ENCODE measurements at regions not wholly inside any gene's neighbourhood (a gene's known extent, or its start where the extent isn't known, plus 50 kb on each side); places are given as distances from the start of the nearest gene placed in this dataset.

DNA sequence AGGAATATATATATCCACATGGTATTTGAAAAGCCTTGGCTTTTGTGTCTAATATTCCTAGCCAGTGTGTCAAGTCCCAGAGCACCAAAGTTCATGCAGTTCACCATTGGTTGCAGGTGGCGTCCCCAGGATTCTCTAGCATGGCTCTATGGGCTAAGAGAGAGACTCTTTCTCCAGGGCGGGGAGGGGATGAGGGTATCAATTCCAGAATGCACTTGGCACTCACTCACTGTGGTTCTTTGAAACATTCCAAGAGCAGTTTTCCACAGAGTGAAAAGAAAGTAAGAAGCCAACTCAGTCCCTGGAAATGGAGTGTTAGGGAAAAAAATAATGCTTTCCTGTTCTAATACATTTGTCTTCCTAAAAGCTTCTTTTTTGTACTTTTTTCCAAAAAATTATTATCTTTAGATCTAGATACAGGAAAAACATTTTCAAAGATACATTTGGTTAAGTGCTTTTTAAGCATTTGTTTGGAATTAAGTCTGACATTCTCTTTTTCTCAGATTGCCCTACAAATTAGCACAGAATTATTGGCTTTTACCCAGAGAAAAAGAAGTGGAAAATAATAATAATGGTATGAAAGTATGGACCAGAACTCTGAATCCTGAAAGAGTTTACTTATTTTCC is 239.9 kb downstream of the PAX3 start:
- no peak for DNase-seq

DNA sequence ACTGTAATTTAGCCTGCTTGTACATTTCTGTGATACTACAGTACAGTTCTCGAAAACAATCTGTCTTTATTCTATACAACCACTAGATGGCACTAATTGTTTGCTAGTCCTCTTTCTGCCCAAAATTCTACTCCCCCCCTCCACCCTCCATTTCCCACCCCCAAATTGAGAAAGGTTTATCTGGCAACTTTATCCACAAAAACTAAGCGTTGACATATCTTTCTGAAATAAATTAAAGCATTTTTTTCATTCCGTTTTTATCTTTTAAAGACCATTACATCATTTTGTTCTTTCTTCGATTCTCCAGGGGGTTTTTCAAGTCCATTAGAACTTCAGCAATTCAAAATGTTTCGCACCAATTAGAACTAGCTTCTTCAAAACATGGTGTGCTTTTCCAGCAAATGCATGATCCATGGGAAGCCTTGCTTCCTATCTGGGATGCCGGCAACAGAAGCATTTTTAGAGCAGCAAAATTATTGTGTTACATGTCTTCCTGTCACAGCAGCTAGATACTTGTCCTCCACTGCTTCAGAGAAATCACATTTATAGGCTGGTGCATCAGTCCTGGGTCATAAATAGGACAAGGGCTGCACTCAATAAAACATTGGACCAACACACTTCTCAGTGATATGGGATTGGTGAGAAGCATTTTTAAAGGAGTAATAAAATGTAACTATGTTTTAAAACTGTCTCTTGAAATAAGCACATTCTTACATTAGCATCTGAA is 241.3 kb downstream of the PAX3 start:
- DNase-seq = no peak

DNA sequence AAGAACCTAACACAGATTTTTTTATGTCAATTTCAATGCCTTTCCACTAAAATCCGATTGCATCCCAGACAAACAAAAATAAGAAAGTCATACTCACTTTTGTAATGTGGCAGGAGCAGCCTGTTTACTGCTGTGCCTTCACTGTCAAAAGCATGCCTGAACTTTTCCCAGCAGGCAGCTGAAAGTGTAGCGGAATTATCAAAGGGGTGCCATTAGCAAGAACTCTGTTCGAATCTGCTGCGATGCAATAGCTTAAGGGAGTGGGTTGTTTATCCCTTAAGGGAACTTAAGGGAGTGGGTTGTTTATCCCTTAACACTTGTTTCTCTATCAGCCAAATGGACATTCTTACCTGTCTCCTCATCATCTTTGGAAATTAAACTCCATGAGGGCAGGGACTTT is 243.5 kb downstream of the PAX3 start:
- DNase-seq = no peak

DNA sequence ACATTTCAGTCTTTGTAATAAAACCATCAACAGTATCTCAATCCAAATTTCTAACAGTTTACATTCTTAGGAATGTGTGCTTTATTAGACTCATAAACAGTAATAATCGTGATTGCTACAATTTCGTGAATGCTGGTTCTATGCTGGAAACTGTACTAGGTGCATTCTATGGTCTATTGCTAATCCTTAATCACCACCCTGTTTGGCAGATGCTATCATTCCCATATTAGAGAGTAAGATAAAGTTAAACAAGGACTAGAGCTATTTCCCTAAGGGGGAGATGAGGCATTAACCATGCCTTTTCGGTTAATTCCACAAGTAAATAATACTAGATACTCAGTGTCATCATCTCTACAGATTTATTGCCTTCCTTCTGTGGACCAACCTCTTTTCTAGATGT is 244.0 kb downstream of the PAX3 start:
- no peak for DNase-seq

DNA sequence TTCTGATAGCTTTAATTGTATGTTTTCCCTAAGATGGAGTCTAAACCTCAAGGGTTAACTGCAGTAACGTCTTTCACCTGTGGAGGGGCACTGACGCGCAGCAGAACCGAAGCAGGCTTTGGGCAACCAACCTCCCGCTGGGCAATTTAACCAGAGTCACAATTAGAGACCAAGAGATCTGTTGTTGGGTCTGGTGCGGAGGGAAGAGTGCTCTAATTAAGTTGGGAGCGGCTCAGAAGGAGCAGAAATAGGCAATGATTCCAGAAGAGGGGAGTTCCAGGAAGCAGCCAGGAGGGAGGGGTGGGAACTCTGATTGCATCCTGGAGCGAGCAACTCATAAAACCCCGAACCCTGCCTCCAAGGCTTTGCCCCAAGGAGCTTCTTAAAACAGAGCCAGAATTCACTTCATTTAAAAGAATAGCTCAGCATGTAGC is 245.8 kb downstream of the PAX3 start:
- DNase-seq = no peak

DNA sequence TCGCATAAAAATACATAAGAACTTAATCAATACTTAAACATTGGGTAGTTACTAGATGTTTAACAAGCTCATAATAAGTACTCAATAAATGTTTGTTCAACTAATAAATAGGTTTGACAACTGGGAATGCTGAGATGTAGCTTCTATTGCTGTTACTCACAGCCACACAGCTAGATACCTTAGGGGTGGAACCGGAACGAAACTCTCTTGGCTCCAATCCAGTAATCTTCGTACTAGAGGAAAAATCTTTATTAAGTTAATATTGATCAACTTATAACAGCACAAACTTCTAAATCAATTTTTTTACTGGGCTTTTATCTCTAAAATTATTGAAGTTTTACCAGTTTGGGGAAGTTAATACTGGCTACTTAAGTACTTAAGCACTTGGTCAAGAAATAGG is 247.8 kb downstream of the PAX3 start:
- no peak for DNase-seq

DNA sequence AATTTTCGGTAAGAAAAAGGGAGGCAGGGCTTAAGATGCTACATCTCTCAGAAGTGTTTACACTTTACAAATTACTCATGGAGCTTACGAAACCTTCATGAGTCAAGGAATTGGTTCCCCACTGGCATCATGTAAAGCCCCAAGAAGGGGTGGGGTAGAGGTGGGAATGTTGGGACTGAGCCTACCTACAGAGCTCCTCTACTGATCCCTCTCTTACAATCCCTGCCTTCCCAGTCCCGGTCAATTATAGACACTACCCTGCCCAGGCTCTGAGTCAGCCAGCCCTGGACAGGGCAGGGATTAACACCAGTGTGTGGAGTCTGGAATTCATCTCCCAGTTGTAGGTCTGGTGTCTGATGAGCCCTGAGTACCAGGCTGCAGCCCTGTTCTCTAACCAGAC is 248.9 kb downstream of the PAX3 start:
- DNase-seq = no peak

DNA sequence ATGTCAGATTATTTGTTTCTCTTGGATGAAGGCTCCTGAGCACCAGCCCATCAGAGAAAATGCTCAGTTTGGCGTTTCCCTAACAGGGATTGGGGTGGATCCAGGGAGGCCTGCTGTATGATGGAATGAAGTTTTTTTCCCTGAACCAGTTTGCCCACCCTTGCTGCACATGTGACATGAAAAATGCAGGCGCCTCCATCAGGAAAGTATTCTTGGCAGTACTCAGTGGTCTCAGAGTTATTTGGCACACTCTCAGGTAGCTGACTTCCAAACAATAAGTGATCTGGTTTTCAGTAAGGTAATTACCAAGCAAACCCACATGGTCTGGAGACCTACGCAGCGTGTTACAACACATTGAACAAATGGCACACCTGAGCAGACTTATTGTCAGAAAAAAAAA is 254.9 kb downstream of the PAX3 start:
- no peak for DNase-seq

DNA sequence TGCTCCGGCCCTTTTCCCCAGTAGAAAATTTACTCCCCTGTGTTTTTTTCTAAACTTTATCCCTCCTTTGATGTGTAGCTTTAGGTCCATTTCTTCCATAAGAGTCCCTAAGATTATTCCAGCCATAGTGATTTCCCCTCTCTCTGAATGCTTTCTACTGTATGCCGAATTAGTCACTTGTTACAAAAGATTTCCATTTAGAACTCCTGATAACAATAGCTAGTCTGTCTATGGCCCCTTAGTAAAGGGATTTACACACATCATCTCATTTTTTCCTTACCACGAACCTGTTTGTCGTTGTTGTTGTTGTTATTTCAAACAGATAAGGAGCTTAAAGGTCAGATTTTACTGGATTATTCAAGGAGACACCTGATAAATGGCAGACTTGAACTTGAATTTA is 256.1 kb downstream of the PAX3 start:
- DNase-seq = no peak

DNA sequence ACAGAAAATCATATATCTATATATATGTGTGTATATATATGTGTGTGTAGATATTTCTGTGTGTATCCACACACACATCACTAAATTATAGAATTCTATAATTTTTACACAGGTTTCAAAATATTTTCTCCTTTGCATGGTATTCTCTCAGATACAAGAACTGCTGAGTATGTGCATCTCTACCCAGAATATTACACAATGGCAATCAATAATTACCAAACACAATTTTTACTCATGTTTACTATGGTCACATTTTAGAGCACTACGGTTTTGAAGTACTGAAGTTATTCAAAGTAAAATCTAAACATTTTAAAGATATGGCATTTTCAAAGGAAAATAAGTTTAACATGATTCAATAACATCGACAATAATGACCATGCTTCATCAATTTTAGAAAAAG is 258.5 kb downstream of the PAX3 start:
- DNase-seq = no peak

DNA sequence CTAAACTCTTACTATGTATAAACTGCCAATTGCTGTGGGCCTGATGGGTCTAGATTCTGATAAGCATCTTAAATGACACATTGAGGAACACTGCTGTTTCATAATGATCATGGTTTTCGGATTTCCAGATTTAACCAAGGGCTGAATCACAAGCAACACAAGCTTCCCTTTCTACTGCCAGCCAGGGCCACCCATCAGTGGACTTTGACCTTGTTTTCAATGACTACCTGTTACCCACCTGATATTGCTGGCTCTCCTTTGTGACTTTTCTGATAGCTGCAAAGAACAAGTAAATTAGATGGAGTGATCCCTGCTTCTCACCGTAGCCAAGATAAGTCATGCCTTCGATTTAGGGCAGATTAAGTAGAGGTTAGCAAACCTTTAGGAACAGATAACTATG is 259.0 kb downstream of the PAX3 start:
- DNase-seq = no peak

DNA sequence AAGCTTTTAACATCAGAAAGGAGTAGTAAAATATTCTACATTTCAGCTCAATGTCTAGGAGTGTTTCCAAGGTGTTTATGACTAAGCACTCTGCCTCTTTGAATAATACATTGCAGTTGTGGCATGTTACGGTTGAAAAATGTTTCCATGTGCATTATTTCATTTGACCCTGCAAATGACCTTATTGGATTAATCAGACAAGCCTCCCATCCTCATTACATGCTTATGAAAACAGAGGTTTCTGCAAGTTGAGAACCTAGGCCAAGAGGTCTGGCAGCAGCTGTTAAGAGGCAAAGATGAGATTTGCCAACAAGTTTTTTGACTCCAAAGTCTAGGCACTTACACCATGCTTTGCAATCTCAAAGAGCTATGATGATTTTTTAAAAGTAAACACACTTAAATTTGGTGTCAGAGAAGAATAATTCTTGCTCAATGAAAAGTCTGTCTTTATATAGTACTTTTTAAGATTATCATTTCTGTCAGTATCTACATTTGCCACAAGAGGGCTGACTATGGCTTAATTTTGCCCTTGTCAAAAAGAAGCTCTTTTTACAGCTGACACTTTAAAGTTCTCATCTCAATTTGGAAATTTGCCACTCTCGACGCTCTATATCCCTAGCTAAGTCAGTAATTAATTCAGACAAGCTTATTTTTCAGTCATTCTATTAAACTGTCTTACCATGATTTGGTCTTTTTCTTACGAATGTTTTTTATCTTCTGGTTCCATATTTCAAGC is 260.6 kb downstream of the PAX3 start:
- no peak for DNase-seq

DNA sequence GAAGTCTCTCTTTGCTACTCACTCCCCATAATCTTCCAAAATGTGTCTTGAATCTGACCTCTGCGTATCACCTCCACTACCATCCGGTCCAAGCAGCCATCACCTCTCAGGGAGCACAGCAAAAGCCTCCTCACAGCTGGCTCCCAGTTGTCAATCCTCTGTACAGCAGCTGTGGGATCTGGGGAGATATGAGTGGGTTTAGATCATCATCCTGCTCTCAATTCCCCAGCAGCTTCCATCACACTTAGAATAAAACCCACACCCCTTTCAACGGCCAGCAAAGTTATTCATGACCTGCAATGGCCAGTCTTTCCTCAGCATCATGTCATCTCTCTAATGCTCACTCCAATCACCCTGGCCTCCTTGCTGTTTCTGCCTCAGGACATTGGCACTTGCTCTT is 261.6 kb downstream of the PAX3 start:
- no peak for DNase-seq

DNA sequence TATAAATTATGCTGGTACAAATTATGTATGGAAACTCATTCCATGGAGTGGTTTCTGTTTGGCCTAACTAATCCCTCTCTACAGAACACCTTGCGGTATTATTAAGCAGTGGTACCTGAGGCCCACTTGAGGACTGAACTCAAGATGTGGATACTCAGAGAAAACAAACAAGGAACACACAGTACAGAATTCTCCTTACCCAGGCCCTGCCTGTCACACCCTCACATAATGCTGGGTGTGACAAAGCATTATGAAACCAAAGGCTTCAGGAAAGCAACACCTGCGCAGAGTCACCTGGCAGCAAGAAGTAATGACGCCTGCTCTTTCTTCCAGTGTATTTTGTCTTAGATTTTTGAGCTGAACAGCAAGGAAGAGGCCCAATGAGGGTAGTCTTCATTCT is 264.7 kb downstream of the PAX3 start:
- no peak for DNase-seq

DNA sequence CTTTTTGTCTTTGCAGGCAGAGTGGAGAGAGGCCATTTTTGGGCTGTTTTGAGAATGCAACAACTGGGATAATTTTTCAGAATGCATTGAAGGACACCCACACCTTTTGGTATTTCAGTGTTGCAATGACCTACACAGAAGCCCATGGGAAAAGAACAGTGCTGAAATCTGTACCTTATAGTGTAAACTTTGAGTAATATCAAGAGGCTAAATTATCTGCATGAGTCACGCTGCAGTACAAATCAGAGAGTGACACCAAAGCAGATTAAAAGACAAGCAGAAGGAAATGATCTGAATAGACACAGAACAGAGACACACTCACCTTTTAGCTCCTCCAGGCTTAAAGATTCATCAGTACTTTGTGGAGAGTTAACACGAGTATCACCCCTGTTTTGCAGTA is 265.3 kb downstream of the PAX3 start:
- no peak for DNase-seq

DNA sequence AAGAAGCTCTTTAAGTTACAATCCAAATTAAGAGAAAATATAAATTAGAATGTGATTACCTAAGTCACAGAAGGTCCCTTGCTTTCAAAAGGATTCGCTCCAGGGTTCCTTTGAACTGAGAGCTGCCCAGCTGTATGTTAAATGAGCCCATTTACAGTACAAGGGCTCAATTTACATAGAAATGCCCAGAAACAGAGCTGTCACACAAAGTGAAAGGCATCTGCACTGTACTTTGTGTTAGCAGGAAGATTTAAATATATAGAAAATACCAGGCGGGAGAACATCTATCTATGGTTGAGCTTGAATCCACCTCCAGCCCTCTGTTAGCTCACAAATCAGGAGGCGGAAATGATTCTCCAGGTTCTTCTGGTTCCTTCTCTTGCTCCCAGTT is 272.9 kb downstream of the PAX3 start:
- DNase-seq = no peak

DNA sequence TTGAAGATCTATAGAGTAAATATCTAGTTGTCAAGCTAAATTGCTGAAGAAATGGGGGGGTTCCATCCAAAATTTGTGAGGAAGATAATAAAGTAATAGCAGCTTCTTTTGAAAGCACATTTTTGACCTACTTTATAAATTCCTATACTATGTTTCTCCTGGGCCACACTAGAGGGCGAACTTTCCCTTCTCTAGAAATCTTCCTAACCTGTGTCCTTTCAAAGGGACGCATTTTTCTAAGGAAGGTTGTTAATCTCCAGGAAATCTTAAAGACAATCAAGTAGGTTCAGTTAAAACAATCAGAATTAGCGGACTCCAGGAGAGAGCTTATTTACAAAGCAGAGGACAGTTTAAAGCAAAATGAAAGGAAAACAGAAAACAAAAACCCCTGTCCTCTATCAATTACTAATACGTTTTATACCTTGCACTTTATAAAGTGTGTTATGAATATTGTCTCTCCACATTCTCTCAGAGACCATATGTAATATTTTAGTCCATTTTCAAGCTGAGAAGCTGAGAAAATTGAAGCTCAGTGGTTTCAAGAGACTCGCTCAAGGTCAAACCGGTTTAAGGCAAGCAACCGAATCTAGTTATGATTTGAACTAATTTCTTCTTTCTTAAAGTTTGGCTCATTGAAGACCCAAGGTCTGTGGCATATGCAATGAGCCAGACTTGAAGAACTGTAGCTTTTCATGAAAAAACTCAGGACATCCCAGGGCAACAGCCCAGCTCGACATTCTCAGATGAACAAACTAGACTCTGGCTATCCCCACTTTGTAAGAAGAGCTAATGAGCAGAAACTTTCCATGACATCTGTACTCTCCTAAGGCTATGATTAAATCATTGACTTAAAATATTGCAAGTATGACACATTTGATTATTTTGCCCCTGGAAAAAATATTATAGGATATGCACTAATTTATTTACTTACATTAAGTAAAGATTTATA is 273.6 kb downstream of the PAX3 start:
- peak; percentile 42 for DNase-seq

DNA sequence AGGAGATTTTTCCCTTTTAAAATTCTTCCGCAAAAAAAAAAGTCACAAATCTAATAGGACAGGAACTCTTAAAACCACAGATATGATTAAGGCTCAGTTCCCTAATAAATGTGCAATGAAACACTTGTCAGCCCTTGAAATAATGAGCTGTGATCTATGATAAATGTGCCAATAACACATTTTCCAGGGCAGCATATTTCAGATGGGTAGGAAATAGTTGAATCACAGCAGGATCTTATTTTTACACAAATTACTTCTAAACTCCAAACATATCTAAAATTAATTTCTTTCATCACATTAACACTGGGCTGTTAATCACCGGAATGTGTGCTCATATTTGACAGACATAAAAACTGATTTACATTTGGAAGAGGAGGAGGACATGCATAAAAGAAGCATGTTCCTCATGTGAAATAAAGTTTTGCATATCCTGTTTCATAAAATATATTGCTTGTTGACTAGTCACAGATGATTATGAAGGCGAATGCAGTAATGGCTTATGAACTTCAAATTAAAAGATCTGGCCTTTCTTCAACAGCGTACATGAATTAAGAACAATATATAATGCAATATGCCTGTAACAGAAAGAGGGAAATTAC is 281.4 kb downstream of the PAX3 start:
- DNase-seq = no peak

DNA sequence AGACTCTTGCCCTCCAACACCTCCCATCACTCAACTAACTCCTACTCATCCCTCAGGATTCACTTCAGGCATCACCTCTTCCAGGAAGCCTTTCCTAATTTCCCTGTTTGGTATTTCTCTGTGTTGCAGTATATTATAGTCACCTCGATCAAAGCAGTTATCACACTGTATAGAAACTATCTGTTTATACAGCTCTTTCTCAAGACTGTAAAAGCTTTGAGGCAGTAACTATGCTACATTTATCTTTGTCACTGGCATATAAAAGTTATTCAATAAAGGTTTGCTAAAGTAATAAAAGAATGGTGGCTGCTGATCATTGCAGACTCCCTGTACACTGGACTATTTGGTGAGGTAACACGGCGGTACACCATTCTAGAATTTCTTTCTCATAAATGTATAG is 284.9 kb downstream of the PAX3 start:
- DNase-seq = no peak

DNA sequence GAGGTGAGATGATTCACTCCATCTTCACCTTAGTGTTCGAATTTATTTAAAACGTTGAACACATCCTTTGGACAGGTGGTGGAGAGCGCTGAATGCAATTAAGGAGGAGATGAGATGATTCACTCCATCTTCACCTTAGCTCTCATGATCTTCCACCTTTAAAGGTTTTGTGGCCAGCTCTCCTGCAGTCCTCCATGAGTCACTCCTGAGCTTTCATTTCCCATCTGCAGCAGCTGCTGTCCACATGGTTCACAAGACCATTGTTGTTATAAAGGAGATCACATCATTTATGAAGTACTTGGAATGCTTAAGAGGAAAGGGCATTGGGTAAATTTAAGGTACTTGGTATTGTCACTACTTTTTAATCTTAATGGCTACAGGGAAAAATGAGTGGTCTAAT is 298.5 kb downstream of the PAX3 start:
- no peak for DNase-seq

DNA sequence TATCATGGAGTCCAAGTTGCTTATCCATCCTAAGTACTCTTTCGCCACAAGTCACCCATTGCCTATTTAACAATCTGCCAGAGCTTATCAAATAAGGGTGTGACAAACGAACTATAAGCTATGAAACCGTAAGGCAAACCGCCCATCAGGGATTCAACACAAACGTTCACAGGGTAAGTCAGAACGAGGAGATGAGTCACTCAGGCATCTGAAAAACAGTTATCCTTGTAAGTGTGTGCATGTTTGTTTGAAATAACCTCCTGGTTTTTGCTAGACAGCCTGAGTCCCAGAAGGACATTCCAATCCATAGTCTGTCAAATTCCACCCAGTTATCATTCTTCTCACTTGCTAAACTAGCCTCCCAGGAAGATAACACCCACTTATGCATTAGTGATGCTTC is 299.1 kb downstream of the PAX3 start:
- no peak for DNase-seq

DNA sequence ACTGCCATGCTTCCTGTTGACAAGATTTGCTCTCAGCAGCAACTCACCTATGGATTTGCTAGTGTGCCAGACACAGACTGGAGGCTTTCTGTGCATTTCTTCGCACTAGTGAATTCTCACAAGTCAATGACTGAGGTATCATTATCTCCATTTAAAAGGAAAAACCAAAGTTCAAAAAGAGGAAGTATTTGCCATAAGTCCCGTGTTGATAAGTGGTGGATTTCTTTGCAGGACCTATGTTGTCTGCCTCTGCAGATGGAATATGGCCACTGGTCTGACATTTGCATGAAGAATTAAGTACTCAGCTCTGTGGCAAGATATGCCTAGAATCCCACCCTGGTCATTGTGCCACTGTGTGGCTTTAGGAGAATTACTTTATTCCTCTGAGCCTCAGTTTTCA is 299.6 kb downstream of the PAX3 start:
- DNase-seq = no peak
